ENCODE measurements at regions not wholly inside any gene's neighbourhood (a gene's known extent, or its start where the extent isn't known, plus 50 kb on each side); places are given as distances from the start of the nearest gene placed in this dataset.

DNA sequence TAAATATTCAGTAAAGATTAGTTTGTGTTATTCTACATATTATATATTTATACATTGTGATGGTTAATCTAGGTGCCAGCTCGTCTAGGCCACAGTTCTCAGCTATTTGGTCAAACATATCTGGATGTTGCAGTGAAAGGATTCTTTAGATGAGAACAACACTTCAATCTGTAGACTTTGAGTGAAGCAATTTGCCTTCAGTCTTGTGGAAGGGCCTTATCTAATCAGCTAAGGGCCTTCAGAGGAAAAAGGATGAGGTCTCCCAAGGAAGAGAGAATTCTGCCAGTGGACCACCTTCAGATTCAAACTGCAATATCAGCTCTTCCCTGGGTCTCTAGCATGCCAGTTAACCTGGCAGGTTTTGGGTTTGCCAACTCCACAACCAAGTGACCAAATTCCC lies 112.0 kb downstream of the SH3TC2 start:
- TF ChIP-seq POLR2A (IDR thresholded peaks at IDR 0.05; ENCODE audit: low read depth, low read length) = no peak
- TF ChIP-seq CHD1 (IDR thresholded peaks at IDR 0.05; ENCODE audit: low read depth, low read length) = no peak
- TF ChIP-seq RFX5 (IDR thresholded peaks at IDR 0.05; ENCODE audit: low read depth, low read length) = no peak
- TF ChIP-seq MXI1 (IDR thresholded peaks at IDR 0.05; ENCODE audit: borderline replicate concordance, low read depth, low read length) = no peak
- TF ChIP-seq SMC3 (IDR thresholded peaks at IDR 0.05; ENCODE audit: low read depth, low read length) = no peak
- TF ChIP-seq, protein P1, sequence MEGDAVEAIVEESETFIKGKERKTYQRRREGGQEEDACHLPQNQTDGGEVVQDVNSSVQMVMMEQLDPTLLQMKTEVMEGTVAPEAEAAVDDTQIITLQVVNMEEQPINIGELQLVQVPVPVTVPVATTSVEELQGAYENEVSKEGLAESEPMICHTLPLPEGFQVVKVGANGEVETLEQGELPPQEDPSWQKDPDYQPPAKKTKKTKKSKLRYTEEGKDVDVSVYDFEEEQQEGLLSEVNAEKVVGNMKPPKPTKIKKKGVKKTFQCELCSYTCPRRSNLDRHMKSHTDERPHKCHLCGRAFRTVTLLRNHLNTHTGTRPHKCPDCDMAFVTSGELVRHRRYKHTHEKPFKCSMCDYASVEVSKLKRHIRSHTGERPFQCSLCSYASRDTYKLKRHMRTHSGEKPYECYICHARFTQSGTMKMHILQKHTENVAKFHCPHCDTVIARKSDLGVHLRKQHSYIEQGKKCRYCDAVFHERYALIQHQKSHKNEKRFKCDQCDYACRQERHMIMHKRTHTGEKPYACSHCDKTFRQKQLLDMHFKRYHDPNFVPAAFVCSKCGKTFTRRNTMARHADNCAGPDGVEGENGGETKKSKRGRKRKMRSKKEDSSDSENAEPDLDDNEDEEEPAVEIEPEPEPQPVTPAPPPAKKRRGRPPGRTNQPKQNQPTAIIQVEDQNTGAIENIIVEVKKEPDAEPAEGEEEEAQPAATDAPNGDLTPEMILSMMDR (conservative IDR thresholded peaks at IDR 0.05; ENCODE audit: low read depth, low read length) = no peak

Data from IMR-90 (cell line).